MM.1S (cell line): ENCODE measurements at regions not wholly inside any gene's neighbourhood (a gene's known extent, or its start where the extent isn't known, plus 50 kb on each side); places are given as distances from the start of the nearest gene placed in this dataset.

ENCODE experiments used
- DNase-seq: peaks from one replicate; pipeline ENCODE4 v3.0.0-alpha.2; 2015
- H2AFZ ChIP-seq: fragments of 300-600 bp; sonication (generic); 2 replicates; pipeline ENCODE4 v1.6.0; 2016; ENCODE audit warnings: antibody characterized with exemption, low read length
- H3F3A ChIP-seq: fragments of 300-600 bp; sonication (generic); 2 replicates; pipeline ENCODE4 v1.6.1; 2016; ENCODE audit warnings: mild to moderate bottlenecking, antibody characterized with exemption, low read length, moderate library complexity, mixed read lengths; ENCODE audit not compliant: insufficient read depth
- H3K27ac ChIP-seq: fragments of 300-600 bp; sonication (generic); 2 replicates; pipeline ENCODE4 v1.5.1; 2016; ENCODE audit warnings: mild to moderate bottlenecking, low read length
- H3K27me3 ChIP-seq: fragments of 300-600 bp; sonication (generic); replicated peaks from 2 replicates; pipeline ENCODE4 v1.6.0; 2016; ENCODE audit warnings: low read length; ENCODE audit not compliant: insufficient read depth
- H3K36me3 ChIP-seq: fragments of 300-600 bp; sonication (generic); replicated peaks from 2 replicates; pipeline ENCODE4 v1.6.1; 2016; ENCODE audit warnings: mild to moderate bottlenecking, low read length, mixed read lengths; ENCODE audit not compliant: insufficient read depth
- H3K4me1 ChIP-seq: fragments of 300-600 bp; sonication (generic); 2 replicates; pipeline ENCODE4 v1.6.1; 2016; ENCODE audit warnings: low read length, mixed read lengths
- H3K4me2 ChIP-seq: fragments of 300-600 bp; sonication (generic); 2 replicates; pipeline ENCODE4 v1.6.0; 2016; ENCODE audit warnings: low read depth, low read length
- H3K4me3 ChIP-seq: fragments of 300-600 bp; sonication (generic); 2 replicates; pipeline ENCODE4 v1.5.1; 2016; ENCODE audit warnings: low read length, mixed read lengths
- H3K79me2 ChIP-seq: fragments of 300-600 bp; sonication (generic); 2 replicates; pipeline ENCODE4 v1.6.1; 2016; ENCODE audit warnings: mixed run types, low read length, mixed read lengths
- H3K9ac ChIP-seq: fragments of 300-600 bp; sonication (generic); 2 replicates; pipeline ENCODE4 v1.6.1; 2016; ENCODE audit warnings: low read length, mixed read lengths
- H3K9me2 ChIP-seq: fragments of 300-600 bp; sonication (generic); replicated peaks from 2 replicates; pipeline ENCODE4 v1.6.1; 2016; ENCODE audit warnings: mild to moderate bottlenecking, low read length, mixed read lengths; ENCODE audit not compliant: insufficient read depth
- H3K9me3 ChIP-seq: fragments of 300-600 bp; sonication (generic); replicated peaks from 2 replicates; pipeline ENCODE4 v1.6.1; 2016; ENCODE audit warnings: mild to moderate bottlenecking, low read length, mixed read lengths; ENCODE audit not compliant: insufficient read depth
- H4K20me1 ChIP-seq: fragments of 300-600 bp; sonication (generic); 2 replicates; pipeline ENCODE4 v1.6.1; 2016; ENCODE audit warnings: mild to moderate bottlenecking, low read length, moderate library complexity, mixed read lengths; ENCODE audit not compliant: insufficient read depth
- EZH2 ChIP-seq: fragments of 300-600 bp; sonication (generic); optimal IDR thresholded peaks from 2 replicates; pipeline ENCODE3; 2017; ENCODE audit warnings: low read depth, mild to moderate bottlenecking, antibody characterized with exemption, low read length, mixed read lengths
- EZH2phosphoT487 ChIP-seq: fragments of 300-600 bp; sonication (generic); IDR thresholded peaks from 2 replicates; pipeline ENCODE4 v1.6.1; 2018; ENCODE audit warnings: antibody characterized with exemption, low read length
- TF ChIP-seq, protein P1 (sequence below): fragments of 300-600 bp; sonication (generic); IDR thresholded peaks from 2 replicates; pipeline ENCODE4 v1.5.1; 2016; ENCODE audit warnings: antibody characterized with exemption, low read length, mixed read lengths

DNA sequence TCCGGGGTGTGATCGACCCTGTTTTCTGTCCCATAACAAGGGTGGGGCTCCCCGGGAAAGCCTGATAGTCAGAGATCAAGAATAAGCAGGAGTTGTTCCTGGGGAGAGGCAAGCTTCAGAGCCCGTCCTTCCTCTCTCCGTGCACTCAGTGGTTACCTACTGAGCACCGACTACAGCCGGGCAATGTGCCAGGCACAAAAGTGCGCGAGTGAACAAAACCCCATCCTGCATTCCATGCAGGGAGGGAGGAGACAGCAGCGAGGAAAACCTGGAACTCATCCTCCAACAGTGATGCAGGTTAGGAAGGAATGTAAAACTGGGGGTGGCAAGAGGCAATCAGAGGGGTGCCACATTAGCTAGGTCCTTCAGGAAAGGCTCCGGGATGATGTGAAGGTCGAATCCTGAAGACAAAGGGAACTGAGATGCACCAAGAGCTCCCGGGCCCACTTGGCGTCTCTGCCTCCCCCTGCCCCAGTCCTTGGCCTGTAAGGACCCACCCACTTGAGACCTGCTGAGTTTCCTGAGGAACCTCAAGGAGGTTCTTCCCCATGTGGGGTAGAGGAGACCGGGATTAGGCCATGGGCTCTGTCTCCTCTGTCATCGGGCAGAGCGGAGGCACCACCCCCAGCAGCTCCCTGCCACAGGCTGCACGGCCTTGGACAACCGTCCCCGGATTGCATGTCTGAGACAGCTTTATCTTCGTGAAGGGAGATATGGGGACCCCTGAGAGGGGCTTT, 198.2 kb downstream of the NDUFA10 start:
- no peak for DNase-seq
- TF ChIP-seq EZH2phosphoT487 = no peak
- TF ChIP-seq, protein P1, sequence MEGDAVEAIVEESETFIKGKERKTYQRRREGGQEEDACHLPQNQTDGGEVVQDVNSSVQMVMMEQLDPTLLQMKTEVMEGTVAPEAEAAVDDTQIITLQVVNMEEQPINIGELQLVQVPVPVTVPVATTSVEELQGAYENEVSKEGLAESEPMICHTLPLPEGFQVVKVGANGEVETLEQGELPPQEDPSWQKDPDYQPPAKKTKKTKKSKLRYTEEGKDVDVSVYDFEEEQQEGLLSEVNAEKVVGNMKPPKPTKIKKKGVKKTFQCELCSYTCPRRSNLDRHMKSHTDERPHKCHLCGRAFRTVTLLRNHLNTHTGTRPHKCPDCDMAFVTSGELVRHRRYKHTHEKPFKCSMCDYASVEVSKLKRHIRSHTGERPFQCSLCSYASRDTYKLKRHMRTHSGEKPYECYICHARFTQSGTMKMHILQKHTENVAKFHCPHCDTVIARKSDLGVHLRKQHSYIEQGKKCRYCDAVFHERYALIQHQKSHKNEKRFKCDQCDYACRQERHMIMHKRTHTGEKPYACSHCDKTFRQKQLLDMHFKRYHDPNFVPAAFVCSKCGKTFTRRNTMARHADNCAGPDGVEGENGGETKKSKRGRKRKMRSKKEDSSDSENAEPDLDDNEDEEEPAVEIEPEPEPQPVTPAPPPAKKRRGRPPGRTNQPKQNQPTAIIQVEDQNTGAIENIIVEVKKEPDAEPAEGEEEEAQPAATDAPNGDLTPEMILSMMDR = no peak
- TF ChIP-seq EZH2 = no peak

DNA sequence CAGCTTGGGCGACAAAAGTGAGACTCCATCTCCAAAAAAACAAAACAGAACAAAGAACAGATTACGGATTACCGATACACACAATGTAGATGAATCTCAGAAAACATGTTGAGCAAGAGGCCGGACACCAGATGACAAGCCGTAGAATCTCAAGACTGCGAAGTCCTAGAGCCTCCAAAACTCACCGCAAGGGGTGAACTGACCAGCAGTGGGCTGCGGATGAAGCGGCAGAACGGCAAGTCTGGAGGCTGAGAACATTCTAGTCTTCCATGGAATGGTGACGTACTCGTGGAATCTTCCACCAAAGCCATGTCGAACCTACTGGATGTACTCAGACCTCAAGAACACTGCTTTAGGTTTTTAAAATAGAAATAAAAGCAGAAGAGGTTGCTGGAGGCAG, 198.8 kb downstream of the NDUFA10 start:
- Histone ChIP-seq H3K9me2 (no peaks in the 10 kb centered on the region), H3K4me2 (no peak overlapping the region), H3F3A (no peaks in the 10 kb centered on the region), H3K9me3 (no peaks in the 10 kb centered on the region), H4K20me1 (no peaks in the 10 kb centered on the region), H3K79me2 (no peaks in the 10 kb centered on the region), H3K27ac (no peak overlapping the region), H3K4me1 (peaks cover 14% of the 10 kb centered on the region; the same call in 1 of the 2 replicates), H3K27me3 (no peaks in the 10 kb centered on the region), H3K36me3 (no peaks in the 10 kb centered on the region), H2AFZ (no peak overlapping the region), H3K4me3 (no peak overlapping the region), H3K9ac (no peak overlapping the region)
- TF ChIP-seq EZH2 (no peak), EZH2phosphoT487 (no peak)
- TF ChIP-seq, protein P1 = no peak
- DNase-seq = no peak

More for the DNA sequence above, 198.2 kb downstream of the NDUFA10 start:
- Histone ChIP-seq H3K9ac (no peak overlapping the region), H3K9me3 (no peaks in the 10 kb centered on the region), H2AFZ (no peak overlapping the region), H3K4me2 (no peak overlapping the region), H3K27ac (no peak overlapping the region), H4K20me1 (no peaks in the 10 kb centered on the region), H3K4me1 (peaks cover 14% of the 10 kb centered on the region; the same call in 1 of the 2 replicates), H3K27me3 (no peaks in the 10 kb centered on the region), H3K4me3 (no peak overlapping the region), H3K9me2 (no peaks in the 10 kb centered on the region), H3K36me3 (no peaks in the 10 kb centered on the region), H3F3A (no peaks in the 10 kb centered on the region), H3K79me2 (no peaks in the 10 kb centered on the region)

DNA sequence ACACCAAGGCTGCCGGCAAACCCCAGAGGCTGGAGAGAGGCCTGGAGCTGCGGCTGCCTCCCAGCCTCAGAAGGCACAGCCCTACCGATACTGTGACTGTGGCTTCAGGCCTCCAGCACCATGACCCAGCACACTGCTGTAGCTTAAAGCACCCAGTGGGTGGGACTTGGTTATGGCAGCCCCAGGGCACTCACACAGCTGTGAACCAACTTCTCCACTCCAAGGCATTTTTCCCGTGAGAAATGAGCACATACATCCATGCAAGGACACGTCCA, 199.5 kb downstream of the NDUFA10 start:
- H3K9me3 ChIP-seq = no peaks in the 10 kb centered on the region
- H3K27ac ChIP-seq = no peak overlapping the region
- H3K9me2 ChIP-seq = no peaks in the 10 kb centered on the region
- H3K9ac ChIP-seq = no peak overlapping the region
- no peak for TF ChIP-seq EZH2phosphoT487
- no peak for TF ChIP-seq EZH2
- TF ChIP-seq, protein P1 = no peak
- no peaks in the 10 kb centered on the region for H4K20me1 ChIP-seq
- no peak for DNase-seq
- no peaks in the 10 kb centered on the region for H3K36me3 ChIP-seq
- no peak overlapping the region for H3K4me2 ChIP-seq
- H3K4me3 ChIP-seq = no peak overlapping the region
- H3F3A ChIP-seq = no peaks in the 10 kb centered on the region
- H2AFZ ChIP-seq = no peak overlapping the region
- H3K27me3 ChIP-seq = no peaks in the 10 kb centered on the region
- peaks cover 14% of the 10 kb centered on the region; the same call in 1 of the 2 replicates for H3K4me1 ChIP-seq
- no peaks in the 10 kb centered on the region for H3K79me2 ChIP-seq
